ENCODE measurements at regions not wholly inside any gene's neighbourhood (a gene's known extent, or its start where the extent isn't known, plus 50 kb on each side); places are given as distances from the start of the nearest gene placed in this dataset.

DNA sequence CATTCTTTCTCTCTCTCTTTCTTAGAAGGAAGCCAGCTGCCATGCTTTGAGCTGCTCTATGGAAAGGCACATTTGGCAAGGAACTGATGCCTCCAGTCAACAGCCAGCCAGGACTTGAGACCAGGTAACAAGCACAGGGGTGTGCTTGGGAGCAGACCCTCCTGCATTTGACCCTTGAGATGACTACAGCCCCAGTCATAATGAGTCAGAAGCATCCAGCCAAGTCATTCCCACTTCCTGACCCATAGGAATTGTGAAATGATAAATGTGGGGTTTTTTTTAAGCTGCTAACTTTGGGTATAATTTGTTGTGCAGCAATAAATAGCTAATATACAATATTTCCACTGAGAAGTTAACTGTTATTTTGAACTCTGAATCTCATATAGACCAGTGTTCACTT lies 446.9 kb downstream of the GRXCR1 start:
- no peak for TF ChIP-seq SIN3A (IDR thresholded peaks at IDR 0.05; ENCODE audit: borderline replicate concordance, insufficient read depth, low read length)
- no peak for TF ChIP-seq REST (IDR thresholded peaks at IDR 0.05; ENCODE audit: insufficient read depth in 1 of 2, low read depth in 2 of 2, low read length in 2 of 2)
- no peak for TF ChIP-seq TAF1 (IDR thresholded peaks at IDR 0.05; ENCODE audit: borderline replicate concordance, insufficient read depth, low read length)
- no peak for TF ChIP-seq FOXP2 (optimal IDR thresholded peaks at IDR 0.05; ENCODE audit: borderline replicate concordance, extremely low read depth, extremely low read length, insufficient read depth)
- TF ChIP-seq POLR2AphosphoS5 (IDR thresholded peaks at IDR 0.05; ENCODE audit: low read depth, low read length), result no peak

- no peak for TF ChIP-seq FOXP2 (optimal IDR thresholded peaks at IDR 0.05; ENCODE audit: borderline replicate concordance, extremely low read depth, extremely low read length, insufficient read depth)
- TF ChIP-seq REST (IDR thresholded peaks at IDR 0.05; ENCODE audit: insufficient read depth in 1 of 2, low read depth in 2 of 2, low read length in 2 of 2), result no peak
- no peak for TF ChIP-seq POLR2AphosphoS5 (IDR thresholded peaks at IDR 0.05; ENCODE audit: low read depth, low read length)
- no peak for TF ChIP-seq TAF1 (IDR thresholded peaks at IDR 0.05; ENCODE audit: borderline replicate concordance, insufficient read depth, low read length)
- no peak for TF ChIP-seq SIN3A (IDR thresholded peaks at IDR 0.05; ENCODE audit: borderline replicate concordance, insufficient read depth, low read length)
These were observed 449.2 kb downstream of the GRXCR1 start for GRCh38 chr4:43341741-43342140.

DNA sequence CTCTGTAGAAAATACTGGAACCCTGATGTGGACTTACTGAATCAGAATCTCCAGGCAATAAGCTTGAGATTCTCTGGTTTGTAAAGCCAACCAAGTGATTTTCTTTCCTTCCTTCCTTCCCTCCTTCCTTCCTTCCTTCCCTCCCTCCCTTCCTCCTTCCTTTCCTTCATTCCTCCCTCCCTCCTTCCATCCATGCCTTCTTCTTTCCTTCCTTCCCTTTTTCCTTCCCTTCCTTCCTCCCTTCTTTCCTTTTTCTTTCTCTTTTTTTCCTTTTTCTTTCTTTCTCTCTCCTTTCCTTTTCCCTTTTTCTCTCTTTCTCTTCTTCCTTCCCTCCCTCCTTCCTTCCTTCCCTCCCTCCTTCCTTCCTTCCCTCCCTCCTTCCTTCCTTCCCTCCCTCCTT lies 450.8 kb downstream of the GRXCR1 start:
- TF ChIP-seq REST (IDR thresholded peaks at IDR 0.05; ENCODE audit: insufficient read depth in 1 of 2, low read depth in 2 of 2, low read length in 2 of 2) (no peak), POLR2AphosphoS5 (IDR thresholded peaks at IDR 0.05; ENCODE audit: low read depth, low read length) (no peak), FOXP2 (optimal IDR thresholded peaks at IDR 0.05; ENCODE audit: borderline replicate concordance, extremely low read depth, extremely low read length, insufficient read depth) (no peak), TAF1 (IDR thresholded peaks at IDR 0.05; ENCODE audit: borderline replicate concordance, insufficient read depth, low read length) (no peak), SIN3A (IDR thresholded peaks at IDR 0.05; ENCODE audit: borderline replicate concordance, insufficient read depth, low read length) (no peak)

GRCh38 chr4:43345323-43345925 lies 452.9 kb downstream of the GRXCR1 start:
- TF ChIP-seq SIN3A (IDR thresholded peaks at IDR 0.05; ENCODE audit: borderline replicate concordance, insufficient read depth, low read length), result no peak
- no peak for TF ChIP-seq FOXP2 (optimal IDR thresholded peaks at IDR 0.05; ENCODE audit: borderline replicate concordance, extremely low read depth, extremely low read length, insufficient read depth)
- no peak for TF ChIP-seq REST (IDR thresholded peaks at IDR 0.05; ENCODE audit: insufficient read depth in 1 of 2, low read depth in 2 of 2, low read length in 2 of 2)
- TF ChIP-seq POLR2AphosphoS5 (IDR thresholded peaks at IDR 0.05; ENCODE audit: low read depth, low read length), result no peak
- TF ChIP-seq TAF1 (IDR thresholded peaks at IDR 0.05; ENCODE audit: borderline replicate concordance, insufficient read depth, low read length), result no peak
